ENCODE measurements at regions not wholly inside any gene's neighbourhood (a gene's known extent, or its start where the extent isn't known, plus 50 kb on each side); places are given as distances from the start of the nearest gene placed in this dataset.
"Not testable (repeated sequence)": the region's sequence is repeated elsewhere in the genome, so short reads cannot be mapped to it uniquely, and the experiment has no call there.

GRCh38 chrX:106220177-106220576 lies 52.1 kb downstream of the PWWP3B start:
- DNase-seq, result no peak

GRCh38 chrX:106243376-106243775 lies 75.3 kb downstream of the PWWP3B start:
- no peak for DNase-seq

GRCh38 chrX:106246511-106246910 lies 78.4 kb downstream of the PWWP3B start:
- no peak for DNase-seq

GRCh38 chrX:106247162-106247561 lies 79.1 kb downstream of the PWWP3B start:
- DNase-seq, result no peak

GRCh38 chrX:106249706-106250379 lies 81.7 kb downstream of the PWWP3B start:
- DNase-seq, result no peak

- DNase-seq, result no peak
Observed at GRCh38 chrX:106263817-106264216, 95.7 kb downstream of the PWWP3B start.

GRCh38 chrX:106273947-106274587 lies 106.0 kb downstream of the PWWP3B start:
- not testable (repeated sequence) for DNase-seq

GRCh38 chrX:106275172-106275571 lies 107.1 kb downstream of the PWWP3B start:
- not testable (repeated sequence) for DNase-seq

GRCh38 chrX:106278951-106279350 lies 110.8 kb downstream of the PWWP3B start:
- DNase-seq, result no peak

GRCh38 chrX:106281383-106281782 lies 113.3 kb downstream of the PWWP3B start:
- no peak for DNase-seq

- DNase-seq, result no peak
Observed at GRCh38 chrX:106283841-106284240, 115.7 kb downstream of the PWWP3B start.

- no peak for DNase-seq
Observed at GRCh38 chrX:106284431-106285025, 116.4 kb downstream of the PWWP3B start.

GRCh38 chrX:106286053-106286650 lies 118.0 kb downstream of the PWWP3B start:
- DNase-seq, result no peak

- not testable (repeated sequence) for DNase-seq
Observed at GRCh38 chrX:106290778-106291177, 122.7 kb downstream of the PWWP3B start.

GRCh38 chrX:106291779-106292390 lies 123.8 kb downstream of the PWWP3B start:
- DNase-seq, result not testable (repeated sequence)

GRCh38 chrX:106300239-106300638 lies 132.1 kb downstream of the PWWP3B start:
- no peak for DNase-seq

GRCh38 chrX:106300656-106301055 lies 132.6 kb downstream of the PWWP3B start:
- no peak for DNase-seq

GRCh38 chrX:106302304-106302703 lies 134.2 kb downstream of the PWWP3B start:
- DNase-seq, result no peak

GRCh38 chrX:106306391-106306947 lies 138.4 kb downstream of the PWWP3B start:
- DNase-seq, result no peak

- DNase-seq, result no peak
Observed at GRCh38 chrX:106323357-106323756, 155.3 kb downstream of the PWWP3B start.

- no peak for DNase-seq
Observed at GRCh38 chrX:106331606-106332005, 163.5 kb downstream of the PWWP3B start.

GRCh38 chrX:106341823-106342222 lies 173.7 kb downstream of the PWWP3B start:
- DNase-seq, result no peak

- DNase-seq, result no peak
Observed at GRCh38 chrX:106356580-106356979, 188.5 kb downstream of the PWWP3B start.
